Fibroblast of the aortic adventitia (primary cell): ENCODE measurements at regions not wholly inside any gene's neighbourhood (a gene's known extent, or its start where the extent isn't known, plus 50 kb on each side); places are given as distances from the start of the nearest gene placed in this dataset.

Experiments
- DNase-seq: peaks from one replicate; pipeline ENCODE4 v3.0.0-alpha.2; 2010; ENCODE audit warnings: low read depth
- H3K4me3 ChIP-seq: 2 replicates; pipeline ENCODE4 v1.5.1; 2011; ENCODE audit warnings: low read depth, mild to moderate bottlenecking, control low read depth, low read length, moderate library complexity
- TF ChIP-seq, protein P1 (sequence below): IDR thresholded peaks from 2 replicates; pipeline ENCODE4 v1.5.1; 2011; ENCODE audit warnings: mild to moderate bottlenecking, low read length, control low read depth, inconsistent platforms; ENCODE audit not compliant: insufficient read depth

DNA sequence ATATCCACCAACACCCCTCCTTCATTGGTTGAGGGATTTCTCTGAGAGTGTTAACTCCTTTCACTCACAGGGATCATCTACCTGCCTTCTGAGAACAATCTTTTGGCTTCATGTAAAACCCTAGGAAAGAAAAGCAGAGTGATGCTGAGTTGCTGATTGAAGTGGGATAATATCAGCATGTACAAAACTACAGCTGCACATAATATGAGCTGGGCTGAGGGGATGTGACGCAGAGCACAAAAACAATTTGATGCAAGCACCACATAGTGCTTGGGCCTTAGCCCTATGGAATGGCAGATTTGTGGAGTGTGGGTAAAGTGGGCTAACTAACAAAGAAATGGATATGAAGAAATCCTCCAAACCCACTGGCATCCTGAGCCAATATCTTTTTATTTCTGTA lies 267.6 kb upstream of the KCNH8 start:
- TF ChIP-seq, protein P1, sequence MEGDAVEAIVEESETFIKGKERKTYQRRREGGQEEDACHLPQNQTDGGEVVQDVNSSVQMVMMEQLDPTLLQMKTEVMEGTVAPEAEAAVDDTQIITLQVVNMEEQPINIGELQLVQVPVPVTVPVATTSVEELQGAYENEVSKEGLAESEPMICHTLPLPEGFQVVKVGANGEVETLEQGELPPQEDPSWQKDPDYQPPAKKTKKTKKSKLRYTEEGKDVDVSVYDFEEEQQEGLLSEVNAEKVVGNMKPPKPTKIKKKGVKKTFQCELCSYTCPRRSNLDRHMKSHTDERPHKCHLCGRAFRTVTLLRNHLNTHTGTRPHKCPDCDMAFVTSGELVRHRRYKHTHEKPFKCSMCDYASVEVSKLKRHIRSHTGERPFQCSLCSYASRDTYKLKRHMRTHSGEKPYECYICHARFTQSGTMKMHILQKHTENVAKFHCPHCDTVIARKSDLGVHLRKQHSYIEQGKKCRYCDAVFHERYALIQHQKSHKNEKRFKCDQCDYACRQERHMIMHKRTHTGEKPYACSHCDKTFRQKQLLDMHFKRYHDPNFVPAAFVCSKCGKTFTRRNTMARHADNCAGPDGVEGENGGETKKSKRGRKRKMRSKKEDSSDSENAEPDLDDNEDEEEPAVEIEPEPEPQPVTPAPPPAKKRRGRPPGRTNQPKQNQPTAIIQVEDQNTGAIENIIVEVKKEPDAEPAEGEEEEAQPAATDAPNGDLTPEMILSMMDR: no peak
- DNase-seq: no peak
- no peak overlapping the region for H3K4me3 ChIP-seq

DNA sequence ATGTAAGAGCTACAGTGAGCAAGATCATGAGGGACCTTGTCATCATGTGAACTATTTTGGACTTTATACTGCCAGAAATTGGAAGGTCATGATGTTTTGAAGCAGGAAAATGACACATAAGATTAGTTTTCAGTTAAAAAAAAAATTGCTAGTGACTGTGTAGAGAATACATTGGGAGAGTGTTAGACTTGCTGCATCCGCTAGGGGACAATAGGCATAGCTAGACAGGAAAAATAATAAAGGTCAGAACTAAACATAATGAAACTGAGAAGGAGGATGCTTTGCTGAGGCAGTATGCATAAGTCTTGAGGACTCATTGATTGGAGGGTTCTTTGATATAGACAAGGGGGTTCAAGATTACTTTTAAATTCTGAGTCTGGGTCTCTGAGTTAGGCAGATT lies 275.8 kb upstream of the KCNH8 start:
- TF ChIP-seq, protein P1: no peak
- no peak for DNase-seq
- no peak overlapping the region for H3K4me3 ChIP-seq

DNA sequence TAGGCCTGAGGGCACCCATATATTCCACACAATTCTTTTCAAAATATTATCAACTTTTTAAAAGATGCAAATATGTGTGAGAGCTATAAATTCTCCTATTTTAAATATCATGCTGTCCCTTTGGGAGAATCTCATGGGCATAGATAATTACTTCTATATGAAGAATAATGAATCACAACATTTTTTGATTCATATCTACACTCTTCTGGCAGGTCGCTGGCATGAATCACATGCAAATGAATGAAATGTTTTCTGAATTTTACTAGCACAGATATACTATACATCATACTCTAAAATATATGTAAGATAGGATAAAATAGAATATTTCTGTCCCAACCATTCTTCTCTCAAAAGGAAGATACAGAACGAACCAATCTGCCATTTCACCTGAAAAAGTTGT lies 277.7 kb upstream of the KCNH8 start:
- TF ChIP-seq, protein P1: no peak
- no peak overlapping the region for H3K4me3 ChIP-seq
- DNase-seq: no peak

DNA sequence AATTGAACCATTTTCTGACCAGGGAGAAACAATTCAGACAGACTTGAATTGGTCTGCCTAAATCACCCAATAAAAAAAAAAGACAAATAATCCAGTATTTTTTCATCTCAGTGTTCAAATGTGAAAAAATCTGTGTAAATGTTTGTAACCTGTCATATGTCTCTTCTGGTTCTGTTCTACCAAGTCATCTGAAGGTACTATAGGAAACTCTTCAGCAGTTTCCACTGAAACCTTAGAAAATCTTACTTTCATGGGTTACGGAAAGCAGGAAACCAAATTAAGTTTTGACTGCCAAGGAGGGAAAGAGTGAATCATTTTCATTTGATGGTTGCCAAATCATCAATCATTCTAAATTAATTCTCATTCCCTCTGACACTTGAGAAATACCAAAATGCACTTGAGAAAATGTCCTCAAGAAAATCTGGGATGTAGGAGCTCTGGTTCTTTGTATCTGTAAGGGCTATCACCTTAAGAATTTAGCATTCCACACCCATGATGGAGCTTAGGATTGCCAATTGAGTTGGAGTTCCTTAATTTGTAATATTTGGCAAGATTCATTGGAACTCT lies 278.2 kb upstream of the KCNH8 start:
- no peak overlapping the region for H3K4me3 ChIP-seq
- TF ChIP-seq, protein P1: no peak
- no peak for DNase-seq

DNA sequence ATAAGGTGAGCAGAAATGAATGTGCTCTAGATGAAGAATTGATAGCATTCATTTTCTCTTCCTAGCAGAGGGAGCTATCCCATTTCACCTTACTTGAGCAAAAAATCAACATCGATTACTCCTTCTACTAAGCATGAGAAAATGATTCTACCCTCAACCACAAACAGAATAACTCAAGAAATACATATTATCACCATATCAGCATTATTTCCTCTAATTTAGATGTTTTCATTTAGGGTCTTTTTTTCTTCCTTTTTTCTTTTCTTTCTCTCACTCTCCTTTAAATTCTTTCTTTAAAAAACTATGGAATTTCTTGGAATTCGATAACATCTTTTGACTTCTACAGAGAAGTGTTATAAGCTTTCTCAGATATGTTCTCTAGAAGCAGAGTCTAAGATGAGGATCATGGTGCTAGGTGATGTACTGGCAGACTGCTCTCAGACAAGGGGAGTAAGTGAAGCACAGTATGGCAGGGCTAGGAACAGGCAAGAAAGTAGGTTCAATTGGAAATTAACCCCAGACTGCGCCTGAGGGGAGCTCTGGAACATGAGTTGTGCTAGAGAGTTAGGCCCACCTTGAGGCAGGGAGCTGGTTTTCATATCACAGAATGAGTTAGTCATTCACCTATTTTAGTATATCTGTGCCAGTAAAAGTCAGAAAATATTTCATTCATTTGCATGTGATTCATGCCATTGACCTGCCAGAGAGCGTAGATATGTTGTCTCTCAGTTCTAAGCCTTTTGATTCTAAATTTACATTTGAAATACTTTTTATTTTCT lies 279.2 kb upstream of the KCNH8 start:
- DNase-seq: no peak
- TF ChIP-seq, protein P1: no peak
- no peak overlapping the region for H3K4me3 ChIP-seq

DNA sequence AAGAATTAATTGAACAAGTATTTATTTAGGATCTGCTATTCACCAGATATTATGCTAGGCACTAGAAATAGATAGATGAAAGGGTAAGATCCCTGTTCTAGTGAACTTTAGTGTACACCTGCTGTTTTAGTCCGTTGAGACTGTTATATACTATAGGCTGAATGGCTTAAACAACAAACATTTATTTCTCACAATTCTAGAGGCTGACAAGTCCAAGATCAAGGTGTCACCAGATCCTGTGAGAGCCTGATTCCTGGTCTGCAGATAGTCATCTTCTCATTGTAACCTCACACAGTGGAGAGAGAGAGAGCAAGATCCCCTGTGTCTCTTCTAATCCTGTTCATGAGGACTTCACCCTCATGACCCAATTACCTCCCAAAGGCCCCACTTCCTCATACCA lies 281.4 kb upstream of the KCNH8 start:
- no peak for DNase-seq
- no peak overlapping the region for H3K4me3 ChIP-seq
- TF ChIP-seq, protein P1: no peak
